ENCODE measurements at regions not wholly inside any gene's neighbourhood (a gene's known extent, or its start where the extent isn't known, plus 50 kb on each side); places are given as distances from the start of the nearest gene placed in this dataset.
"Not testable (repeated sequence)": the region's sequence is repeated elsewhere in the genome, so short reads cannot be mapped to it uniquely, and the experiment has no call there.

GRCh38 chr2:242027676-242028450, 158.3 kb downstream of the RTP5 start:
- DNase-seq (ENCODE audit: low spot score), result peak; percentile 7

DNA sequence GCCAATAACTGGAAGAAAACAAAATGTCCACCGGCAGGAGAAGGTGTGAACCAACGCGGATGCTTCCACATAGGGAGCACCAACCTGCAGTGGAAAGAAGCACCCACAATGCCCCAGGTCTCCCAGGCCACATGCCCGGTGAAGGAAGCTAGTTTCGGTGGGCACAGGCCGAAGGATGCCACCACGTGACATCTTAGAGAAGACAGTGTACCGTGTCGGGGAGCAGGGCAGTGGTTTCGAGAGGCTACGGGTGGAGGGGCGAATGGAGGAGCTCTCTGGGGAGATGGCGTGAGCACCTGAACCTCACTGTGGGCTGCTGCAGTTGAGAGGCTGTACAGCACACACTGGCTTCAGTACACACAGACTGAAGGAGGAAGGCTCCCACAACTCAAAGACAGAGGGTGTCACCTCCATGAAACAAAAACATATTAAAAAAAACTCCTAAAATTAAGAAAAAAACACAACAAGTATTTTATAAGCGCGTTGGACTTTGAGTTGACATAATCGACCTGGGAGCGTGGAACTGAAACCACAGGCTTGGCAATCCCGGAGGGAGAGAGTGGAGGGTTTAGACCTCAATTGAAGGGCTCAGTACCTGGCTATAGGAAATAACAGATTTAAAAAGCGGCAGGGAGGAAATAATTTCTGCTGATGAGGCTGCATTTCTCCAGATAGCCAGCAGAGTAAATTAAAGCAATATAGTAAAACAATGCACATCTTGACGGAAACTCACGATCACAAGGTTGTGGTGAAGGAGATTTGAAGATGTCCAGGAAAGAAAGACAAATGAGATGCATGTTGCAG, 160.1 kb downstream of the RTP5 start:
- DNase-seq (ENCODE audit: low spot score), result no peak

GRCh38 chr2:242030226-242030575, 160.7 kb downstream of the RTP5 start:
- DNase-seq (ENCODE audit: low spot score), result peak; percentile 7

DNA sequence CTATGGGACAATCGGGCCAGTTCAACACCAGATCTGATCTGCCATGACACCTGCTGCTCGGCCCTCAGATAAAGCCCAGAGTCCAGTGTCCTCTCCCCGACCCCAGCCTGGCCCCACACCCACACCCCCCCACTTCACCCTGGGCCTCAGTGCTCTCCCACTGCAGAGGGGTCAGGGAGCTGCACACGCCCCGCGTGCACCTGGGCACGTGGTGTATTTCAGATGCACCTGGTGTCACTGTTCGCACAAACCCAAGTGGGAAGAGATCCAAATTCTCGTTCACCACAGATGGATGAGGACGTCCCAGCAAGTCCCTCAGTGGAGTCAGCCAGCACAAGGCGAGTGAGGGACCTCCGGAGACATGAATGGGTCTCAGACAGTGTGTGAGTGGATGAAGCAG, 161.3 kb downstream of the RTP5 start:
- no peak for DNase-seq (ENCODE audit: low spot score)

GRCh38 chr2:242031481-242032019, 162.0 kb downstream of the RTP5 start:
- DNase-seq (ENCODE audit: low spot score), result peak; percentile 9

- DNase-seq (ENCODE audit: low spot score), result peak; percentile 5
Measured at GRCh38 chr2:242032780-242033656, 163.5 kb downstream of the RTP5 start.

- DNase-seq (ENCODE audit: low spot score), result no peak
Measured at GRCh38 chr2:242034138-242034537, 164.6 kb downstream of the RTP5 start.

DNA sequence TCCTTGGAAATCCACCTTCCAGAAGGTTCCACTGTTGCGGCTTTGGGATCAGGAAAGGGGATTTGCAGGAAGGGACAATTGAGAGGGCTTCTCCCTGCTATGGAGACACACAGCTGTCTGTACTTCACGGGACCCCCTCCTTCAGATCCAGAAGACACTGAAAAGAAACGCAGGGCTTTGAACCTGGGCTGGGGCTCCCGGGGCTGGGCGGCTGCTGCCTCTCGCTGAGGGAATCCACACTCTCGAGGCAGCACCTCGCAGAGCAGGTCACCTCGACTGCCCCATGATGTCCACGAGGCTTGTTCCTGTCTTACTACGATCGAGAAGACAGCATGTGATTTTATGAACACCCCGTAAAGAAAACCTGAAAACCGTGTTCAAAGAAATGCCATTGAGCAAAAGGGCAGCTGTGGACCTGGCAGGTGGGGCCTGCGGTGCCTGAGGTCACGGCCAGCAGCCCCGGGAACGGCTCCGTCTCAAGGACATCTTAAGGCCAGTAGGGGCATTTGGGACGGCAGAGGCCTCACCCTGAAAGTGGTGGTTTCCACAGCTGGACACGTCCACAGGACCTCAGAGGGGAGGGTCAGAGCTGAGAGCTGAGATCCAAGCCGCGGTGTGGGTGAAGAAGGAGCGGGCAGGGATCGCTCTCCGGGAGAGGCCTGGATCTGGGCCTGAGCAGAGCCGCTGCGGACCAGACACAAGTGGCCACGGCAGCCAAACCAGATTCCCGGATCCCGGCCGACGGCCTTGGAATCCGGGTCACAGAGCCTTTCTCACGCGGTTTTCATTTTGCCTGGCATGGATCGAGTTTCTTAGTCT, 165.7 kb downstream of the RTP5 start:
- no peak for DNase-seq (ENCODE audit: low spot score)

GRCh38 chr2:242035858-242036652, 166.5 kb downstream of the RTP5 start:
- DNase-seq (ENCODE audit: low spot score), result no peak

DNA sequence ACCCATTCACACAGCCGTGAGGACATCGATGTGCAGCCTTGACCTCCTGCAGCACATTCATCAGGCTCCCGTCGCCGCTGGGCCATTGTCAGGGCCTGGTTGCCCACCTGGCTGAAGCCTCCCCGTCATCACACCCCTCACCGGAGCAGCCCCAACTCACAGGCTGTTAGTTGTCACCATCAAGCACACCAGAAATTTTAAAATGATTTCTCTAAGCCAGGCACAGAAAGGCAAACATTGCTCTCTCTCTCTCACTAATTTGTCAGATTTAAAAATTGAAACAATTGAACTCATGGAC, 167.1 kb downstream of the RTP5 start:
- no peak for DNase-seq (ENCODE audit: low spot score)

DNA sequence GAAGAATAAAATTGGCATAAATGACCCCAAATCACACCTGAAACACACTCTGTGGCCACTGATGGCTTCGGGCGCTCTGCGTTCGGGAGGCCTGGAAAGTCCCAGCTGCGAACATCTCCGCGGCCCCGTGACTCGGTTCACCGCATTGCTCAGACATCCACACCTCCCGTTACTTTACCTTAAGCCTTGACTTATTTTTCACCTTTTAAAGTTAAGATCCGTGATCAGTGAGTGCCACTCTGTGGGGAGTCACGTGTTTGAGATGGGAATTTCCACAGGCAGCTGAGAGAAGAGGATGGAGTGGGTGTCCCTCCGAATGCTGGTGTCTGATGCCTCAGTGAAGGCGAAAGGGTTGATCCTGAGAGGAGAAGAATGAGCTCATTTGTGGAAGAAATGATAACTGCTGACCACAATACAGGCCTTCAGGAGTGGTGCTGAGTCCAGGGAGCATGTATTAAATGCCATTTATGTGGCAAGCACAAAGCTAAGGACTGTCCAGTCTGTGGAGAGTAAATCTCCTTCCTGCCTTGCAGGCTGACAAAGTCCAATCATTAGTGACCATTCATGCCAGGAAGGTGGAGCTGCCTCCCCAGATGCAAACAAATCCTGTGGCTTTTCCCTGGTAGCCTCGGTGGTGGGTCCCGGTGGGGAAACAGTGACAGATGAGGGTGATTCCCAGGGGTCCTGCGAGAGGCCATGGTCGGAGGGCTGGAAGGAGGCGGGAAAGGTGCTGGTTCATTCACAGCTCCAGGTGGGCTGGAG, 168.8 kb downstream of the RTP5 start:
- no peak for DNase-seq (ENCODE audit: low spot score)

- no peak for DNase-seq (ENCODE audit: low spot score)
Measured at GRCh38 chr2:242038928-242039341, 169.4 kb downstream of the RTP5 start.

- no peak for DNase-seq (ENCODE audit: low spot score)
Measured at GRCh38 chr2:242040303-242040655, 170.8 kb downstream of the RTP5 start.

- no peak for DNase-seq (ENCODE audit: low spot score)
Measured at GRCh38 chr2:242040681-242041080, 171.2 kb downstream of the RTP5 start.

DNA sequence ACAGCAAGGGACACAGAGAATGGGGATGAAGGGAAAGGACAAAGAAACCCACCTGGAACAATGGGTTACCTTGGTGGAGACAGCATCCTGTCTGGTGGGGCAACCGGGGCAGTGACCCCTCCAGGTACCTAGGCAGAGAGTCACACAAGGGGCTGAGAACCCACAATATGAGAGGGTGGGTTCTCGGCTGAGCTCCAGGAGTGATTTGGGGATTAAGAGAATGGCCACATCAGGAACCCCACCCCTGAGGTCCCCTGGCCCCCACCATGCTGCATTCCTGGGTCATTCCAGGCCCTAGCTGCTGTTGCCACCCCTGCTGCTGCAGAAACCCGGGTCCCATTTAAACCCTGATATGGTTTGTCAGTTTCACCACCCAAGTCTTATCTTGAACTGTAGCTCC, 172.3 kb downstream of the RTP5 start:
- no peak for DNase-seq (ENCODE audit: low spot score)

DNA sequence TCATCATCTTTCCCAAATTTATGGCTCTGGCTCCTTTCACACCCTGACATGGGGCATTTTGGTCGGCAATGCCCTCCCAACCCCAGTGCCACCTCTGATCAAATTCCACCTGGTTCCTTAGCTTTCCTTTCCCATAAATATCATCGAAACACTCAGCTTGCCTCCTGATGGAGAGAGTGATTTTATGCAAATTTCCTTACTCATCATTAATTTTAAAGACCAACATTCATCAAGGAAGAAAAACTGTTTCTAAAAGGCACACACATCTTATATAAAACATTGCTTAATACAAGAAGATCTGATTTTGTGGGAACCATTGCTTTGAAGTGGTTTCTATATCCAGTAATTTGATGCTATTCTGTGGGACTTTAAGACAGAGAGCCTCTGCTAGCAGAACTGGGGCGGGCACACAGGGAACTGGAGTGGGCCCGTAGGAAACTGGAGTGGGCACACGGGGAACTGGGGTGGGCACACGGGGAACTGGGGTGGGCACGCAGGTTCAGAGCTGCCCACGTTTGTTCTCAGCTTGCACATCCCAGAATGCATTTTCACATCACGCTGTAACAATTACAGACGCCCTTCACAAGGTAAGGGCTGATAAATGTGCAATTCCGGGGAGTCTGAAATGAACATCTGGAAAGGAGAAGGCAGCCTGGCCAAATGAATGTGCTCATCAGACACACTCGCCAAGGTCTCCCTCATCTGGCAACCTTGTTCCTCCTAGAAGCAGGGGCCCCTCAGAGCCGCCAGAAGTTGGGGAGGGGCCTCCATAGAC, 174.2 kb downstream of the RTP5 start:
- no peak for DNase-seq (ENCODE audit: low spot score)

DNA sequence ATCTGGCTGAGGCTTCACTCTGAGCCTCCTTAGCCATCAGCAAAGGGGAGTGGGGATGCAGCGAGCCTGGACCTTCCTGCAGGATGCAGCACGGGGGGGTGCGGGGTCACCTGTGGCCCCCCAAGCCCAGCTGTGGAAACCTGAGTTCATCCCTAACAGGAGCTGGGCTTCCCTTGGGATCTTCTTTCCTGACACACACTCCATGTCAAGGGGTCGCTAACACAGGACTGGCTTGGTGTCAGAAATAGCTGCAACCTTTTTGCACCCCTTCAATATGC, 174.7 kb downstream of the RTP5 start:
- DNase-seq (ENCODE audit: low spot score), result no peak

DNA sequence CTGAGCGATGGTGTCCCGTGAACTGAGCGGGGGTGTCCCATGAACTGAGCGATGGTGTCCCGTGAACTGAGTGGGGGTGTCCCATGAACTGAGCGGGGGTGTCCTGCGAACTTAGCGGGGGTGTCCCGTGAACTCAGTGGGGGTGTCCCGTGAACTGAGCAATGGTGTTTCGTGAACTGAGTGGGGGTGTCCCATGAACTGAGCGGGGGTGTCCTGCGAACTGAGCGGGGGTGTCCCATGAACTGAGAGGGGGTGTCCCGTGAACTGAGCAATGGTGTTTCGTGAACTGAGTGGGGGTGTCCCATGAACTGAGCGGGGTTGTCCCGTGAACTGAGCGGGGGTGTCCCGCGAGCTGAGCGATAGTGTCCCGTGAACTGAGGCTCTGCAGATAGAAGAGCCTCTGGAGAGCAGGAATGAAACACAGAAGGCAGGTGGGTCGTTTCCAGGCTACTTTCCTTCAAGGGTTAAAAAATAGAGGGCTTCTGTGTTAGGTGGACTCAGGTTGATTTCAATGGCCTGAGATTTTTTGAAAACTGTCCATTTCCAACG, 176.1 kb downstream of the RTP5 start:
- not testable (repeated sequence) for DNase-seq (ENCODE audit: low spot score)

Measured in mucosa of gallbladder (tissue), 1 donor.